ENCODE measurements at regions not wholly inside any gene's neighbourhood (a gene's known extent, or its start where the extent isn't known, plus 50 kb on each side); places are given as distances from the start of the nearest gene placed in this dataset.

- H3K9me2 ChIP-seq (replicated peaks; ENCODE audit: control insufficient read depth, low read length), result no peaks in the 10 kb centered on the region
- peaks cover 4% of the 10 kb centered on the region; the same call in 1 of the 2 replicates for H3K9me3 ChIP-seq (ENCODE audit: control insufficient read depth, insufficient read depth, low read length)
- H4K20me1 ChIP-seq (ENCODE audit: control insufficient read depth, insufficient read depth, low read depth, low read length), result no peaks in the 10 kb centered on the region
- H3K79me2 ChIP-seq (ENCODE audit: control insufficient read depth, low read length), result no peaks in the 10 kb centered on the region
- no peak overlapping the region for H3K4me3 ChIP-seq (ENCODE audit: low read length)
- no peak overlapping the region for H3K4me2 ChIP-seq (ENCODE audit: low read length)
- no peaks in the 10 kb centered on the region for H3K27me3 ChIP-seq (ENCODE audit: control insufficient read depth, low read length)
- no peak overlapping the region for H3K27ac ChIP-seq (ENCODE audit: low read depth, low read length)
- no peaks in the 10 kb centered on the region for H3K4me1 ChIP-seq (ENCODE audit: control insufficient read depth, low read length)
- H3K36me3 ChIP-seq (ENCODE audit: control insufficient read depth, low read length), result no peaks in the 10 kb centered on the region
- TF ChIP-seq EZH2phosphoT487 (IDR thresholded peaks at IDR 0.05; ENCODE audit: borderline replicate concordance, low read length), result no peak
- TF ChIP-seq, protein P1, sequence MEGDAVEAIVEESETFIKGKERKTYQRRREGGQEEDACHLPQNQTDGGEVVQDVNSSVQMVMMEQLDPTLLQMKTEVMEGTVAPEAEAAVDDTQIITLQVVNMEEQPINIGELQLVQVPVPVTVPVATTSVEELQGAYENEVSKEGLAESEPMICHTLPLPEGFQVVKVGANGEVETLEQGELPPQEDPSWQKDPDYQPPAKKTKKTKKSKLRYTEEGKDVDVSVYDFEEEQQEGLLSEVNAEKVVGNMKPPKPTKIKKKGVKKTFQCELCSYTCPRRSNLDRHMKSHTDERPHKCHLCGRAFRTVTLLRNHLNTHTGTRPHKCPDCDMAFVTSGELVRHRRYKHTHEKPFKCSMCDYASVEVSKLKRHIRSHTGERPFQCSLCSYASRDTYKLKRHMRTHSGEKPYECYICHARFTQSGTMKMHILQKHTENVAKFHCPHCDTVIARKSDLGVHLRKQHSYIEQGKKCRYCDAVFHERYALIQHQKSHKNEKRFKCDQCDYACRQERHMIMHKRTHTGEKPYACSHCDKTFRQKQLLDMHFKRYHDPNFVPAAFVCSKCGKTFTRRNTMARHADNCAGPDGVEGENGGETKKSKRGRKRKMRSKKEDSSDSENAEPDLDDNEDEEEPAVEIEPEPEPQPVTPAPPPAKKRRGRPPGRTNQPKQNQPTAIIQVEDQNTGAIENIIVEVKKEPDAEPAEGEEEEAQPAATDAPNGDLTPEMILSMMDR (IDR thresholded peaks at IDR 0.05; ENCODE audit: low read depth, low read length, poor library complexity, severe bottlenecking), result no peak
- H3F3A ChIP-seq (ENCODE audit: control insufficient read depth, insufficient read depth), result no peaks in the 10 kb centered on the region
These were observed 342.2 kb upstream of the MKI67 start for GRCh38 chr10:128468462-128468861.

- Histone ChIP-seq H3K27ac (ENCODE audit: low read depth, low read length) (no peak overlapping the region), H3F3A (ENCODE audit: control insufficient read depth, insufficient read depth) (no peaks in the 10 kb centered on the region), H3K4me1 (ENCODE audit: control insufficient read depth, low read length) (no peaks in the 10 kb centered on the region), H3K4me3 (ENCODE audit: low read length) (no peak overlapping the region), H3K36me3 (ENCODE audit: control insufficient read depth, low read length) (no peaks in the 10 kb centered on the region), H3K27me3 (ENCODE audit: control insufficient read depth, low read length) (no peaks in the 10 kb centered on the region), H3K79me2 (ENCODE audit: control insufficient read depth, low read length) (no peaks in the 10 kb centered on the region), H3K9me3 (ENCODE audit: control insufficient read depth, insufficient read depth, low read length) (peaks cover 4% of the 10 kb centered on the region; the same call in 1 of the 2 replicates), H3K4me2 (ENCODE audit: low read length) (no peak overlapping the region), H3K9me2 (replicated peaks; ENCODE audit: control insufficient read depth, low read length) (no peaks in the 10 kb centered on the region), H4K20me1 (ENCODE audit: control insufficient read depth, insufficient read depth, low read depth, low read length) (no peaks in the 10 kb centered on the region)
- no peak for TF ChIP-seq EZH2phosphoT487 (IDR thresholded peaks at IDR 0.05; ENCODE audit: borderline replicate concordance, low read length)
- TF ChIP-seq, protein P1 (IDR thresholded peaks at IDR 0.05; ENCODE audit: low read depth, low read length, poor library complexity, severe bottlenecking), result no peak
These were observed 343.3 kb upstream of the MKI67 start for GRCh38 chr10:128469515-128469914.

DNA sequence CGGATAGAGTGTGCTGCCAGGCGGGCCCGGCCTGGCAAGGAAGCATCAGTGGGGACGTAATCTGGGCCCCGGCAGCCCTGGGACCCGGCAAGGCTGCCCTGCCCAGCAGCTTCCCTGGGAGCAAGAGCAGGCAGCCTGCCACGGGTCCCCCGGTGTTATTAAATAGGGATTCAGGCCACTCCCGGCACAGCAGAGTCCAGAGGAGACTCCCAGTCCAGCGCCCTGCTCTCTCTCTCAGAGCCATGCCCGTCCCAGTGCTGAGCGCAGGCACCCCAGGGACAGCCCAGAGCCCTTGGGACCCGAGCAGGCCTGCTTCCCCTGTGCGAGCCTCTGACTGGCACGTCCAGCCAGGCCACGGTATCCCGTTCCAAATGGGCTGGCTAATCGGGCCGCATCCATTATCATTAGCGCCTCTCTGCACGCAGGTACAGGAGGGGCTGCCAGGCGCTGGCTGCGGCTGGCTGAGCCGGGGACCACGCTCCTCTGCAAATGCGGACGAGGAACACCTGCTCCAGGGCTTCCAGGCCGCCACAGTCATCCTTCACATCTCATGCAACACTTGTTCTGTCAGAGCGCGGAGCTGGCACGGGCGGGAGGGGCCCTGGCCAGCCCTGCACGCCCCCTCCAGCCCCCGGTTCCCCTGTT is 344.2 kb upstream of the MKI67 start:
- H3K79me2 ChIP-seq (ENCODE audit: control insufficient read depth, low read length), result no peaks in the 10 kb centered on the region
- no peaks in the 10 kb centered on the region for H3K36me3 ChIP-seq (ENCODE audit: control insufficient read depth, low read length)
- no peaks in the 10 kb centered on the region for H3F3A ChIP-seq (ENCODE audit: control insufficient read depth, insufficient read depth)
- H3K27me3 ChIP-seq (ENCODE audit: control insufficient read depth, low read length), result no peaks in the 10 kb centered on the region
- TF ChIP-seq, protein P1 (IDR thresholded peaks at IDR 0.05; ENCODE audit: low read depth, low read length, poor library complexity, severe bottlenecking), result no peak
- TF ChIP-seq EZH2phosphoT487 (IDR thresholded peaks at IDR 0.05; ENCODE audit: borderline replicate concordance, low read length), result no peak
- no peaks in the 10 kb centered on the region for H4K20me1 ChIP-seq (ENCODE audit: control insufficient read depth, insufficient read depth, low read depth, low read length)
- H3K27ac ChIP-seq (ENCODE audit: low read depth, low read length), result no peak overlapping the region
- H3K4me1 ChIP-seq (ENCODE audit: control insufficient read depth, low read length), result no peaks in the 10 kb centered on the region
- no peaks in the 10 kb centered on the region for H3K9me2 ChIP-seq (replicated peaks; ENCODE audit: control insufficient read depth, low read length)
- H3K4me3 ChIP-seq (ENCODE audit: low read length), result no peak overlapping the region
- H3K9me3 ChIP-seq (ENCODE audit: control insufficient read depth, insufficient read depth, low read length), result peaks cover 4% of the 10 kb centered on the region; the same call in 1 of the 2 replicates
- no peak overlapping the region for H3K4me2 ChIP-seq (ENCODE audit: low read length)

Data from DOHH2 (cell line).